ENCODE measurements at regions not wholly inside any gene's neighbourhood (a gene's known extent, or its start where the extent isn't known, plus 50 kb on each side); places are given as distances from the start of the nearest gene placed in this dataset.

GRCh38 chr6:15993716-15994228, 135.1 kb upstream of the MYLIP start:
- DNase-seq = no peak

GRCh38 chr6:15990179-15990578, 138.7 kb upstream of the MYLIP start:
- DNase-seq = no peak

- DNase-seq = no peak
These were observed 139.5 kb upstream of the MYLIP start for GRCh38 chr6:15989397-15989796.

GRCh38 chr6:15987569-15987968, 141.3 kb upstream of the MYLIP start:
- peak; percentile 53 for DNase-seq

GRCh38 chr6:15986027-15986629, 142.8 kb upstream of the MYLIP start:
- DNase-seq = no peak

GRCh38 chr6:15985379-15985959, 143.4 kb upstream of the MYLIP start:
- no peak for DNase-seq

- DNase-seq = no peak
These were observed 146.9 kb upstream of the MYLIP start for GRCh38 chr6:15981956-15982355.

GRCh38 chr6:15980801-15981200, 148.1 kb upstream of the MYLIP start:
- DNase-seq = no peak

GRCh38 chr6:15978426-15978825, 150.5 kb upstream of the MYLIP start:
- no peak for DNase-seq

GRCh38 chr6:15977050-15977449, 151.8 kb upstream of the MYLIP start:
- DNase-seq = no peak

- DNase-seq = no peak
These were observed 154.1 kb upstream of the MYLIP start for GRCh38 chr6:15974817-15975216.

- no peak for DNase-seq
These were observed 158.4 kb upstream of the MYLIP start for GRCh38 chr6:15970517-15970916.

- DNase-seq = peak; percentile 11
These were observed 159.6 kb upstream of the MYLIP start for GRCh38 chr6:15969236-15969778.

- no peak for DNase-seq
These were observed 160.4 kb upstream of the MYLIP start for GRCh38 chr6:15968519-15968918.

- DNase-seq = no peak
These were observed 162.8 kb upstream of the MYLIP start for GRCh38 chr6:15966000-15966520.

GRCh38 chr6:15962449-15962764, 166.5 kb upstream of the MYLIP start:
- peak; percentile 96 for DNase-seq

GRCh38 chr6:15961635-15962448, 167.0 kb upstream of the MYLIP start:
- DNase-seq = no peak

- no peak for DNase-seq
These were observed 167.9 kb upstream of the MYLIP start for GRCh38 chr6:15960740-15961634.

- DNase-seq = no peak
These were observed 171.2 kb upstream of the MYLIP start for GRCh38 chr6:15957655-15958169.

- DNase-seq = no peak
These were observed 172.4 kb upstream of the MYLIP start for GRCh38 chr6:15956205-15957106.

GRCh38 chr6:15955484-15955883, 173.4 kb upstream of the MYLIP start:
- no peak for DNase-seq

Data from fibroblast of skin of right quadriceps (primary cell).